BJ (cell line): ENCODE measurements at regions not wholly inside any gene's neighbourhood (a gene's known extent, or its start where the extent isn't known, plus 50 kb on each side); places are given as distances from the start of the nearest gene placed in this dataset.

ENCODE experiments used
- CTCF ChIA-PET: fragments of 350-600 bp; formaldehyde crosslinking; extraction: SDS; loops from one replicate; lab custom pipeline; 2021; ENCODE audit warnings: antibody characterized with exemption, inconsistent platforms; lab: Yijun Ruan, JAX
- POLR2A ChIA-PET: fragments of 300-600 bp; sonication (Branson Sonifier 250); formaldehyde crosslinking; extraction: SDS; loops from one replicate; lab custom pipeline; 2021; ENCODE audit warnings: antibody characterized with exemption; lab: Charles Lee
- DNase-seq: peaks from one replicate; pipeline ENCODE4 v3.0.0-alpha.2; 2011; ENCODE audit warnings: low read depth
- H3K27me3 ChIP-seq: 2 replicates; pipeline ENCODE4 v1.6.0; 2011; ENCODE audit warnings: low read length; ENCODE audit not compliant: control insufficient read depth, insufficient read depth
- H3K36me3 ChIP-seq: 2 replicates; pipeline ENCODE4 v1.5.1; 2011; ENCODE audit warnings: low read length; ENCODE audit not compliant: control insufficient read depth, insufficient read depth
- H3K4me3 ChIP-seq: 2 replicates; pipeline ENCODE4 v1.5.1; 2011; ENCODE audit warnings: low read depth, mild to moderate bottlenecking, control low read depth, low read length
- TF ChIP-seq, protein P1 (sequence below): IDR thresholded peaks from 2 replicates; pipeline ENCODE4 v1.5.1; 2011; ENCODE audit warnings: low read depth, mild to moderate bottlenecking, control low read depth, inconsistent platforms, low read length, moderate library complexity; ENCODE audit not compliant: insufficient read depth

DNA sequence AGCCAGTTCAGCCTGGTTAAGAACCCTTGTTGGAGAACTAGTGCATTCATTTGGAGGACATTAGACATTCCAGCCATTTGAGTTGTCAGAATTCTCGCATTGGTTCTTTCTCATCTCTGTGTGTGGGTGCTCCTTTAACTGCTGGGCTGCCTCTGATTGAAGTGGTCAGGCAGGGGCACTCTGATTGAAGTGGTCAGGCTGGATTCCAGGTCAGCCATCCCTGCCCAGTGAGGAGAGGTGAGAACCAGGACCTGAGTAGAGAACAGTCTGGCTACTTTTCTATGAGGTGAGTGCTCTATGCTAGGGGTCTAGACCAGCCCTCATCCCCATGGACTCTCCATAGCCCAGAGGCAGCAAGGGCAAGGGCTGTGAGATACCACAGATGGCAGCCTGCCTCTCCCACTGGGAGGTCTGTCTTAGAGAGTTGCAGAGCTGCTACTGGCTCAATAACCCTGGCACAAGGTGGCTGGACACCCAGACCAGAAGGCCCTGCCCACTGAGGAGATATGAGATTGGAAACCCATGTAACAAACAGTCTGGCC is 691.6 kb downstream of the TMTC2 start:
- Histone ChIP-seq H3K27me3 (no peaks in the 10 kb centered on the region), H3K4me3 (no peak overlapping the region), H3K36me3 (no peaks in the 10 kb centered on the region)
- no peak for DNase-seq
- TF ChIP-seq, protein P1, sequence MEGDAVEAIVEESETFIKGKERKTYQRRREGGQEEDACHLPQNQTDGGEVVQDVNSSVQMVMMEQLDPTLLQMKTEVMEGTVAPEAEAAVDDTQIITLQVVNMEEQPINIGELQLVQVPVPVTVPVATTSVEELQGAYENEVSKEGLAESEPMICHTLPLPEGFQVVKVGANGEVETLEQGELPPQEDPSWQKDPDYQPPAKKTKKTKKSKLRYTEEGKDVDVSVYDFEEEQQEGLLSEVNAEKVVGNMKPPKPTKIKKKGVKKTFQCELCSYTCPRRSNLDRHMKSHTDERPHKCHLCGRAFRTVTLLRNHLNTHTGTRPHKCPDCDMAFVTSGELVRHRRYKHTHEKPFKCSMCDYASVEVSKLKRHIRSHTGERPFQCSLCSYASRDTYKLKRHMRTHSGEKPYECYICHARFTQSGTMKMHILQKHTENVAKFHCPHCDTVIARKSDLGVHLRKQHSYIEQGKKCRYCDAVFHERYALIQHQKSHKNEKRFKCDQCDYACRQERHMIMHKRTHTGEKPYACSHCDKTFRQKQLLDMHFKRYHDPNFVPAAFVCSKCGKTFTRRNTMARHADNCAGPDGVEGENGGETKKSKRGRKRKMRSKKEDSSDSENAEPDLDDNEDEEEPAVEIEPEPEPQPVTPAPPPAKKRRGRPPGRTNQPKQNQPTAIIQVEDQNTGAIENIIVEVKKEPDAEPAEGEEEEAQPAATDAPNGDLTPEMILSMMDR, result no peak
- ChIA-PET CTCF (no interaction called here), POLR2A (no interaction called here)

DNA sequence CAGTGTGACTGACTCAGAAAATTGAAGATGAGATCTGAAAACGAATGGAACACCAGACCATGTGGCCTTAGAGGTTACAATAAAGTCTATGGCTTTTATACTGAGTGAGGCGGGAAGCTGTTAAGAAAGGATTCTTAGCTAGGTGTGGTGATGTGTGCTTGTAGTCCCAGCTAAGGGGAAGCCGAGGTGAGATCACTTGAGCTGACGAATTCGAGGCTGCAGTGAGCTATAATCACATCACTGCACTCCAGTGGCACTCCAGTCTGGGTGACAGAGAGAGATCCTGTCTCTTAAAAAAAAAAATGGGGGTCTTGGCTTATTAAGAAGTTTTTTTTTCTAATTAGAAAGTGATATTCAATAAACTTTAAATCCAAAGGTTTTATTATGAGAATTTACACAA is 678.6 kb downstream of the TMTC2 start:
- Histone ChIP-seq H3K36me3 (no peaks in the 10 kb centered on the region), H3K27me3 (no peaks in the 10 kb centered on the region), H3K4me3 (no peak overlapping the region)
- POLR2A ChIA-PET, result no interaction called here
- CTCF ChIA-PET, result interaction anchor here (1.1 kb wide), 1 partner anchor 90 kb away, joined by 3 read pairs; no protein-coding TSS in a partner anchor
- DNase-seq, result no peak
- TF ChIP-seq, protein P1, result no peak

DNA sequence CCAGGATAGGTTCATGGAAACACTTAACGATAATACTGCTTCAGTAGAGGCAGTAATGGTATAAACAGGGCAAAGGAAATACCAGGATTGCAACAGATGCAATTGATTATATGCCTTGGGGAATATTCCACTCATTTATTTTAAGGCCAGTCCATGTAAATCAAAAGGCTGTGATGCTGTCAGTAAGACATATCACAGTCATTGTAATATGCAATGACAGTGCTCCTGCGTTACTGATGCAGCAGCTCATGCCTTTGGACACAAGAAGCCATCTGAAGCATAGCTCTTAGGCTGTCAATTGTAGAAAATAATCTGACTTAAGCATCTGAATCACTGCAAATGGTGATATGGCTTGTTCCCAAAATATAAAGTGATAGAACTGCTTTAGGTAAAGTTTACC is 674.8 kb downstream of the TMTC2 start:
- Histone ChIP-seq H3K36me3 (no peaks in the 10 kb centered on the region), H3K27me3 (no peaks in the 10 kb centered on the region), H3K4me3 (no peak overlapping the region)
- ChIA-PET POLR2A (no interaction called here), CTCF (no interaction called here)
- DNase-seq, result no peak
- TF ChIP-seq, protein P1, result no peak

DNA sequence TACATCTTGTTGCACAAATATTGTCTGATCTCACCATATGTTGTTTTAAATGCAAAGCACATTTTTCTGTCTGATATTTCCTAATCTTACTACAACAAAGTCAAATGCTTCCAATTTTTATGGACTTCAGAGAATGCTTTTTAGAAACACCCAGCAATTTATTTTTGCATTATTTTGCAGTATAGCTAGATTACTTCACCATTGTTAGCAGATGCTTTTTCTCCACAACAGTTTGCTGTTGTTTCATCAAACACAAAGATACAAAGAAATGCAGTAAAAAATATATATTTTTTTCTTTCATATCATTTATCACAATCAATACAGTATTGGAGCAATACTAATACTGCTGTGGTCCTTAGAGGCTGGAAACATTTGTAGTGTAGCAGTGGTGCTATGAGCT is 674.4 kb downstream of the TMTC2 start:
- H3K27me3 ChIP-seq, result no peaks in the 10 kb centered on the region
- no peaks in the 10 kb centered on the region for H3K36me3 ChIP-seq
- ChIA-PET CTCF (no interaction called here), POLR2A (no interaction called here)
- DNase-seq, result no peak
- no peak overlapping the region for H3K4me3 ChIP-seq
- TF ChIP-seq, protein P1, result no peak

DNA sequence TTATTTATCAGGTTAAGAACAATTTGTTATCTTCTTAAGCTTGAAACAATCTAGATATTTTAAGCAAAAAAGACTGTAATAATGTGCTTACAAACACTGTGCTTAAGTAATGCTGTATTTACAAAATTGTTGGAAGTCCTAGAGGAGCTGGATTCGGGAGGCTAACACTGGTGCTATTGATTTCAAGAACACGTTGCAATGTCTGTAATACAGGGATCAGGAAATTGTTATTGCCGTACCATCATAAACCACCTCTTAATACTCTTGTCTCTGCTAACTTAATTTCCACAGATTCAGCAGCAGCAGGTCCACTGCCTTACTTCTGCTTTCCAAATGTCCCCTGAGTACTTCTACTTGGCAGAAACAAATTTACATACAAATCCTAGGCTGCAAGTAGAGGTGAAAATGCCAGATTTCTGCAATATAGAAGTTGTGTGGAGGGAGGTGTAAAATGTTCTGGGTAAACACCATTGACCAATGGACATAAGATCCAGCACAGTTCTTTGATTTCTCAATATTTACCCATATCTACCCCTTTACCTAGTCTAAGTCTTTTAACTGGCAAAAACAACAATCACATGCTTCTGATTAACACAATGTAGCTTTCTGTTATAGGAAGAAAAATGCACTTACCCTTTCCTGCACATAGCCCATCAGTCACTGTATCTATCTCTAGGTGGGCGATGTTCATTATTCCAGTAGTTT is 663.4 kb downstream of the TMTC2 start:
- H3K27me3 ChIP-seq, result no peaks in the 10 kb centered on the region

More for the DNA sequence above, 663.4 kb downstream of the TMTC2 start:
- no peaks in the 10 kb centered on the region for H3K36me3 ChIP-seq
- no peak overlapping the region for H3K4me3 ChIP-seq
- TF ChIP-seq, protein P1, result no peak
- DNase-seq, result no peak
- ChIA-PET CTCF (no interaction called here), POLR2A (no interaction called here)
